B cell (primary cell): ENCODE measurements at regions not wholly inside any gene's neighbourhood (a gene's known extent, or its start where the extent isn't known, plus 50 kb on each side); places are given as distances from the start of the nearest gene placed in this dataset.

Source experiments
- ATAC-seq: fragments of 200-7000 bp; cut with Tn5 transposase; one replicate; pipeline ENCODE4 v1.10.0; 2021; ENCODE audit warnings: low read depth, mild to moderate bottlenecking, moderate number of reproducible peaks, moderate library complexity
- CTCF ChIA-PET: fragments of 350-600 bp; sonication (Branson Sonifier 250); formaldehyde crosslinking; loops from one replicate; lab custom pipeline; 2021; ENCODE audit warnings: antibody characterized with exemption, inconsistent platforms; lab: Charles Lee
- POLR2A ChIA-PET: fragments of 350-600 bp; sonication (Branson Sonifier 250); formaldehyde crosslinking; loops from one replicate; lab custom pipeline; 2021; ENCODE audit warnings: antibody characterized with exemption; lab: Charles Lee
- DNase-seq: peaks from one replicate; pipeline ENCODE4 v3.0.0; 2013
- H2AFZ ChIP-seq: 2 replicates; pipeline ENCODE4 v1.6.1; 2012; ENCODE audit warnings: mild to moderate bottlenecking, low read depth, low read length; ENCODE audit not compliant: insufficient read depth, poor library complexity, severe bottlenecking
- H3K27ac ChIP-seq, 2 donors: 1 replicate in 1 of 2; 2 replicates in 1 of 2; pipeline ENCODE4 v1.5.1; 2012 to 2013; ENCODE audit warnings: low read length in 2 of 2, mild to moderate bottlenecking in 2 of 2, moderate library complexity in 1 of 2
- H3K27me3 ChIP-seq, 4 experiments: fragments of 200-600 bp in 1 of 4; sonication (generic) in 1 of 4; replicated peaks in 1 of 4; 1 replicate in 2 of 4; 2 replicates in 2 of 4; pipeline versions ENCODE4 v1.6.1 to v1.7.0; 2013 to 2016; ENCODE audit warnings: low read length in 3 of 4, mild to moderate bottlenecking in 2 of 4, mixed read lengths in 1 of 4, moderate library complexity in 1 of 4; ENCODE audit not compliant: insufficient read depth in 4 of 4, control insufficient read depth in 3 of 4; ENCODE audit errors: control extremely low read depth in 1 of 4
- H3K36me3 ChIP-seq, 2 experiments: replicated peaks in 1 of 2; 1 replicate in 1 of 2; 2 replicates in 1 of 2; pipeline versions ENCODE4 v1.6.1 to v1.7.1; 2013; ENCODE audit warnings: low read length in 1 of 2; ENCODE audit not compliant: insufficient read depth in 2 of 2, control insufficient read depth in 1 of 2; ENCODE audit errors: control extremely low read depth in 1 of 2, extremely low read depth in 1 of 2
- H3K4me1 ChIP-seq, 2 donors: fragments of 200-600 bp in 1 of 2; sonication (generic) in 1 of 2; 1 replicate in 1 of 2; 2 replicates in 1 of 2; pipeline versions ENCODE4 v1.5.1 to v1.6.1; 2013 to 2017; ENCODE audit warnings: low read length in 2 of 2; ENCODE audit not compliant: control insufficient read depth in 2 of 2, insufficient read depth in 2 of 2
- H3K4me2 ChIP-seq: replicated peaks from 2 replicates; pipeline ENCODE3; 2012; ENCODE audit warnings: mild to moderate bottlenecking, low read depth, low read length; ENCODE audit not compliant: poor library complexity, severe bottlenecking
- H3K4me3 ChIP-seq, 5 experiments: fragments of 200-600 bp in 1 of 5; sonication (generic) in 1 of 5; 1 replicate in 3 of 5; 2 replicates in 2 of 5; pipeline versions ENCODE4 v1.5.1 to v1.7.0; 2011 to 2016; ENCODE audit warnings: low read length in 4 of 5, mild to moderate bottlenecking in 4 of 5, low read depth in 2 of 5, control low read depth in 1 of 5, moderate library complexity in 1 of 5; ENCODE audit not compliant: insufficient read depth in 1 of 5; ENCODE audit errors: control extremely low read depth in 1 of 5, extremely low read depth in 1 of 5
- H3K79me2 ChIP-seq: fragments of 200-600 bp; sonication (generic); one replicate; pipeline ENCODE4 v1.6.0; 2016; ENCODE audit warnings: low read length; ENCODE audit not compliant: control insufficient read depth, insufficient read depth
- H3K9ac ChIP-seq: fragments of 200-600 bp; sonication (generic); 2 replicates; pipeline ENCODE4 v1.6.1; 2017; ENCODE audit warnings: mild to moderate bottlenecking, low read length, moderate library complexity
- H3K9me3 ChIP-seq, 3 donors: one replicate each; pipeline versions ENCODE4 v1.6.1 to v1.7.1; 2013; ENCODE audit warnings: low read length in 2 of 3; ENCODE audit not compliant: control insufficient read depth in 2 of 3, insufficient read depth in 1 of 3; ENCODE audit errors: control extremely low read depth in 1 of 3
- H4K20me1 ChIP-seq: 2 replicates; pipeline ENCODE4 v1.6.0; 2012; ENCODE audit warnings: mild to moderate bottlenecking, low read length; ENCODE audit not compliant: insufficient read depth, control insufficient read depth, poor library complexity, severe bottlenecking
- H3K27ac Mint-ChIP-seq: one replicate; pipeline ENCODE4 v1.8.0; 2021; ENCODE audit warnings: mixed read lengths
- H3K27me3 Mint-ChIP-seq: one replicate; pipeline ENCODE4 v1.8.0; 2021; ENCODE audit warnings: mixed read lengths
- H3K4me1 Mint-ChIP-seq: one replicate; pipeline ENCODE4 v1.8.0; 2021; ENCODE audit warnings: mixed read lengths
- H3K4me3 Mint-ChIP-seq: one replicate; pipeline ENCODE4 v1.8.0; 2021; ENCODE audit warnings: mixed read lengths
- H3K9me3 Mint-ChIP-seq: one replicate; pipeline ENCODE4 v1.8.0; 2022; ENCODE audit warnings: mixed read lengths; ENCODE audit not compliant: insufficient read depth
- EZH2 ChIP-seq: IDR thresholded peaks from 2 replicates; pipeline ENCODE4 v1.6.1; 2012; ENCODE audit warnings: borderline replicate concordance, low read depth, mild to moderate bottlenecking, moderate library complexity, low read length; ENCODE audit not compliant: insufficient read depth, poor library complexity, severe bottlenecking
- WGBS: methylation state at CpG from one replicate; pipeline ENCODE4 v1.1.5; 2013; ENCODE audit warnings: missing lambda C conversion rate; ENCODE audit not compliant: insufficient coverage; 5-methylcytosine and 5-hydroxymethylcytosine counted together
- intact Hi-C: fragments of 100-400 bp; cut with micrococcal nuclease; formaldehyde crosslinking; loops from one replicate; pipeline ENCODE4 v1.10.0; 2022
- TF ChIP-seq, protein P1 (sequence below): fragments of 200-600 bp; IDR thresholded peaks from one replicate; pipeline ENCODE4 v1.8.0; 2022; ENCODE audit warnings: antibody characterized with exemption, mild to moderate bottlenecking

GRCh38 chr3:148642214-148642613 is 55.5 kb upstream of the AGTR1 start:
- H3K9me3 ChIP-seq: no peaks in the 10 kb centered on the region
- CTCF ChIA-PET: interaction anchor here (0.7 kb wide), 1 partner anchor 877 kb away, joined by 7 read pairs; no protein-coding TSS in a partner anchor
- H3K27me3 Mint-ChIP-seq: no peaks in the 10 kb centered on the region
- H3K4me2 ChIP-seq: no peak overlapping the region
- ATAC-seq (no peak), DNase-seq (no peak)
- no peak overlapping the region for H3K4me3 Mint-ChIP-seq
- no peak overlapping the region for H3K27ac Mint-ChIP-seq
- TF ChIP-seq, protein P1, sequence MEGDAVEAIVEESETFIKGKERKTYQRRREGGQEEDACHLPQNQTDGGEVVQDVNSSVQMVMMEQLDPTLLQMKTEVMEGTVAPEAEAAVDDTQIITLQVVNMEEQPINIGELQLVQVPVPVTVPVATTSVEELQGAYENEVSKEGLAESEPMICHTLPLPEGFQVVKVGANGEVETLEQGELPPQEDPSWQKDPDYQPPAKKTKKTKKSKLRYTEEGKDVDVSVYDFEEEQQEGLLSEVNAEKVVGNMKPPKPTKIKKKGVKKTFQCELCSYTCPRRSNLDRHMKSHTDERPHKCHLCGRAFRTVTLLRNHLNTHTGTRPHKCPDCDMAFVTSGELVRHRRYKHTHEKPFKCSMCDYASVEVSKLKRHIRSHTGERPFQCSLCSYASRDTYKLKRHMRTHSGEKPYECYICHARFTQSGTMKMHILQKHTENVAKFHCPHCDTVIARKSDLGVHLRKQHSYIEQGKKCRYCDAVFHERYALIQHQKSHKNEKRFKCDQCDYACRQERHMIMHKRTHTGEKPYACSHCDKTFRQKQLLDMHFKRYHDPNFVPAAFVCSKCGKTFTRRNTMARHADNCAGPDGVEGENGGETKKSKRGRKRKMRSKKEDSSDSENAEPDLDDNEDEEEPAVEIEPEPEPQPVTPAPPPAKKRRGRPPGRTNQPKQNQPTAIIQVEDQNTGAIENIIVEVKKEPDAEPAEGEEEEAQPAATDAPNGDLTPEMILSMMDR: no peak
- TF ChIP-seq EZH2: no peak
- intact Hi-C loops: no loop called here
- H3K27ac ChIP-seq: no peak overlapping the region
- H3K4me1 Mint-ChIP-seq: no peaks in the 10 kb centered on the region
- H4K20me1 ChIP-seq: no peaks in the 10 kb centered on the region
- no peaks in the 10 kb centered on the region for H3K27me3 ChIP-seq
- no peaks in the 10 kb centered on the region for H3K4me1 ChIP-seq
- H3K36me3 ChIP-seq: no peaks in the 10 kb centered on the region
- H3K79me2 ChIP-seq: no peaks in the 10 kb centered on the region
- no peak overlapping the region for H2AFZ ChIP-seq
- H3K9me3 Mint-ChIP-seq: no peaks in the 10 kb centered on the region
- POLR2A ChIA-PET: no interaction called here
- no peak overlapping the region for H3K9ac ChIP-seq
- H3K4me3 ChIP-seq: no peak overlapping the region

DNA sequence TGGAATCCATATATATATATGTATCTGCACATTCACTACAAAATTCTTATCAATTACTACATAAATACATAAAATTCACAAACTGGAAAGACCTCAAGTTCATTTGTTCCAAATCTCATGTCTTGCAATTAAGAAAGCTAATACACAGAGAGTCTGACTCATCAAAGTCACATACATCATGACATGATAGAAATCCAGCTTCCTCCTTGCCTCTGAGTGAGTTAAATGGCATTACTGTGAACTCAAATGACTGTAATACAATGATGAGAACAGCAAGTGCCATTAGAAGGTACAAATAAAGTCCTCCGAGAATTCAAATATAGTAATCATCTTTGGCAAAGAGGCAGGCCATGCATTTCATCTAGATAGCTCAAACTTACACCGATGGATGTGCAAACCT is 55.1 kb upstream of the AGTR1 start:
- Histone ChIP-seq H3K79me2 (no peaks in the 10 kb centered on the region), H4K20me1 (no peaks in the 10 kb centered on the region), H3K36me3 (no peaks in the 10 kb centered on the region), H3K9ac (no peak overlapping the region), H3K4me2 (no peak overlapping the region), H3K9me3 (no peaks in the 10 kb centered on the region), H2AFZ (no peak overlapping the region), H3K27ac (no peak overlapping the region), H3K27me3 (no peaks in the 10 kb centered on the region), H3K4me1 (no peaks in the 10 kb centered on the region), H3K4me3 (no peak overlapping the region)
- Mint-ChIP-seq H3K4me1 (no peaks in the 10 kb centered on the region), H3K27ac (no peak overlapping the region), H3K4me3 (no peak overlapping the region), H3K9me3 (no peaks in the 10 kb centered on the region), H3K27me3 (no peaks in the 10 kb centered on the region)
- ChIA-PET CTCF (interaction anchor here (0.7 kb wide), 1 partner anchor 876 kb away, joined by 7 read pairs; no protein-coding TSS in a partner anchor), POLR2A (no interaction called here)
- DNase-seq: no peak
- TF ChIP-seq EZH2: no peak
- intact Hi-C loops: no loop called here
- no CpG with 5 or more reads among the region's 2 CpGs for WGBS
- no peak for ATAC-seq
